ENCODE measurements at regions not wholly inside any gene's neighbourhood (a gene's known extent, or its start where the extent isn't known, plus 50 kb on each side); places are given as distances from the start of the nearest gene placed in this dataset.
A peak's percentile ranks its signal among the peaks of the same experiment; 100 is the strongest.

DNA sequence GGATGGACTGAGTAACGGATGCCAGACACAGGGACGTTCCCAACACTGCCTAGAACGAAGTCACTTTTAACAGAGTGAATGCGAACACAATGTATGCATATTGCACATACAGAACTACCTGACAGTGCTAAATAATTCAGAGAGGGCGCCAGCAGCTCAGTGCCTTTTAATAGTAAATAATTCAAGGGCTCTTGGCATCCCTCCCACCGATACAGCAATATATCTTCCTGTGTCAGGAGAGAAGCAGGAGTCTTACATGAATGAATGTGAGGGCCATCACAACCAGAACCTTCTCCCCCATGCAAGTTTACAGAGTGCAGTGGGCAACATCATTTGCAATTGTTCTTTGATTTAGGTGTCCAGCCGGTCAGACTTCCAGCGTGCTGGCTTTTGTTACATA lies 88.4 kb upstream of the KCNG1 start:
- TF ChIP-seq, protein P1, sequence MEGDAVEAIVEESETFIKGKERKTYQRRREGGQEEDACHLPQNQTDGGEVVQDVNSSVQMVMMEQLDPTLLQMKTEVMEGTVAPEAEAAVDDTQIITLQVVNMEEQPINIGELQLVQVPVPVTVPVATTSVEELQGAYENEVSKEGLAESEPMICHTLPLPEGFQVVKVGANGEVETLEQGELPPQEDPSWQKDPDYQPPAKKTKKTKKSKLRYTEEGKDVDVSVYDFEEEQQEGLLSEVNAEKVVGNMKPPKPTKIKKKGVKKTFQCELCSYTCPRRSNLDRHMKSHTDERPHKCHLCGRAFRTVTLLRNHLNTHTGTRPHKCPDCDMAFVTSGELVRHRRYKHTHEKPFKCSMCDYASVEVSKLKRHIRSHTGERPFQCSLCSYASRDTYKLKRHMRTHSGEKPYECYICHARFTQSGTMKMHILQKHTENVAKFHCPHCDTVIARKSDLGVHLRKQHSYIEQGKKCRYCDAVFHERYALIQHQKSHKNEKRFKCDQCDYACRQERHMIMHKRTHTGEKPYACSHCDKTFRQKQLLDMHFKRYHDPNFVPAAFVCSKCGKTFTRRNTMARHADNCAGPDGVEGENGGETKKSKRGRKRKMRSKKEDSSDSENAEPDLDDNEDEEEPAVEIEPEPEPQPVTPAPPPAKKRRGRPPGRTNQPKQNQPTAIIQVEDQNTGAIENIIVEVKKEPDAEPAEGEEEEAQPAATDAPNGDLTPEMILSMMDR (conservative IDR thresholded peaks at IDR 0.05) = peak; percentile 33

DNA sequence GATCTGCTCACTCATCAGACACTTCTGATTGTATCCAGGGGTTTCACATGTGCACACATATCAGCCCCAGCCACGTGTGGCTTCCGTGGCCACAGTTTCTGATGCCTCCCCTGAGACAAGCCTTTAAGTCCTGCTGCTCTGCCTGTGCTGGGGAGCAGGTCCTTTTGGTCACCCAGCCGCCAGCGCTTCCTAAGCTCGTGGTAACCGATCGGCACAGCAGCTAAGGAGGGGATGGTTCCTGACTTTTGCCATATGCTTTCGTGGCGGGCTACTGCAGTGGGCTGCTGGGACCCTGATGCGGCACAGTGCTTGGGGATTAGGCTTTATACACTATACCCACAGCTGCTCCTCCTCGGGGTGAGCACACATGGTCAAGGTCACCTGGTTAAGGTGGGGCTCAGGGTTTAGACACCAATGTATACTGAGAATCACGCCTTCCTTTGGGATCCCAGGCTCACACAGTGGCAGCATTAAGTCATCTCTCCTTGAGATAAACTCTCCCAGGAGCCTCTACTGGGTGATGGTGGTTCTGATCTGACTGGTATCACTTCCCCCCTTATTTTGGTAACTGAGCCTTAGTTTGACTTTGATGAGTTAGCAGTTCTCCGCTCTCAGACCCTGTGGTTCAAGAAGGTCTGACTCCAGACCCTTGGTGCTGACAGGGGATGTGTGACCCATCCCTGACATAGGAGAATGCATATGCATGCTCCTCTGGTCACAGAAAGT lies 85.9 kb upstream of the KCNG1 start:
- no peak overlapping the region for H3K27ac ChIP-seq
- TF ChIP-seq, protein P1 (conservative IDR thresholded peaks at IDR 0.05) = no peak

More for the DNA sequence above, 88.4 kb upstream of the KCNG1 start:
- H3K27ac ChIP-seq = no peak overlapping the region

DNA sequence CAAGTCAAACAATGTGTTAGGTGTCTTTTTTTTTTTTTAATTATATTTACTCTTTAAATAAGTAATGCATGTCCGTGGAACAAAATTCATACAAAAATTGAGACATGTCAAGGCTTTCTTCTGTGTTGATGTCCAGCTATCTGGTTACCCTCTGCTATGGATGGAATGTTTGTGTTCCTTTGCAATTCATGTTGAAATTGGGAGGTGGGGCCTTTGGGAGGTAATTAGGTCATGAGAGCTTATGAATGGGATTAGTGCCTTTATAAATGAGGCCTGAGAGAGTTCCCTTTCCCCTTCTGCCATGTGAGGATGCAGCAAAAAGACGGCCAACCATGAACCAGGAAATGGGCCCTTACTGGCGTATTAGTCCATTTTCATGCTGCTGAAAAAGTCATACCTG lies 83.1 kb upstream of the KCNG1 start:
- TF ChIP-seq, protein P1 (conservative IDR thresholded peaks at IDR 0.05) = no peak
- no peak overlapping the region for H3K27ac ChIP-seq

DNA sequence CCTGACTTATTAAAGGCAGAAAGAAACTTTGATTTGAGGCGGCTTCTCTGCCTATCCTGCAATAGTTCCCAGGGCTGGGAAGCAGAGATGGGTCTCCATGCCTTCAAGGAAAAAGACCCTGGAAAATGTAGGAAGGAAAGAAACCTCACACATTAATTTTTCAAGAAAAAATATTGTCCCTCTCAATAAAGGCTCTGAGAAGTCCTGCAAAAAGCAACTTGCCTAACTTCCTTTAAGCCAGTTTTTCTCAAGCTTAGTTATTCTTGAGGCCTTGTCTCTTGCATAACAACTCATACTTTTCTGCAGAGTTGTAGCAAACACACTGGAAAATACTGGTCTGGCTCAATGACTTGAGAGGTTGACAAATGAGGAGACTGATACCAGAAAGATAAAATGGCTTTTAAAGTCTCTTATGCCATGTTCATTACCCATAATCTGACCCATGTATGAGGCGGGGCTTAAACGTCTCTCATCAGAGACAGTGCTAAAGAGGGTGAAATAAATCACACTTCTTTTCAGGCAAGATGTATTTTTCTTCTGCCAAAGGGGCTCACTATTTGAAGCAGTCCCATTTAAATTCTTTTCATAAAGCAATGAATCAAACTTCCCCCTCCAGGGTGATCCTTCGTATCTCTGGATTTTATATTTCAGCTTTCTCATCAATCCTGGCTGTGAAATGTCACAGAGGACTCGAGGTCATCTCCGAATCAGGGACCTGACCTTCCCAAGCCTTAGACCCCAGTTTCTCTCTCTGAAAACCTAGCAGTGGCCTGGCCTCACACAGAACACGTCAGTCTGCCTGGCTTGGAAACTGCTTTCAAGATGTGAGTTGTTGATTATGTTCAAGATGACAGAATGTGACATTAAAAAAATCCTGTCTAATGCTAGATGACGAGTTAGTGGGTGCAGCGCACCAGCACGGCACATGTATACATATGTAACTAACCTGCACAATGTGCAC lies 82.3 kb upstream of the KCNG1 start:
- H3K27ac ChIP-seq = no peak overlapping the region
- TF ChIP-seq, protein P1 (conservative IDR thresholded peaks at IDR 0.05) = no peak

DNA sequence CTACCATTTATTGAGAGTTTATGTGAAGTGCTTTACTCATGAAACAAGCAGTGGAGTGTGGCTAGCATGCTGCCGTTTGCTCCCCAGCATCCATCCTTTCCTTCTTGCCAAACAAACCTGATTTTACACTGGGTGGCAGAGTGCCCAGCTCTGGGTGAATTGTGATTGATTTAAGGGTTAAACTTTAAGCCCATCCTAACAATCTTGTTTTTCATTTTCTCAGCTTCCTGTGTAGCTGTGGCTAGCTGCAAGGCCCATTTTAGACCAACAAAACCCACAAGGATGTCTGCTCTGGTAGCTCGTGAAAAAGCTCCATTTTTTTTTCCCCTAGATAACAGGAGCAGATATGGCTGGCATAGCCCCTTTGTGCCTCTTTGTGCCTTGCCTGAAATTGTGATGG lies 77.7 kb upstream of the KCNG1 start:
- H3K27ac ChIP-seq = no peak overlapping the region
- TF ChIP-seq, protein P1 (conservative IDR thresholded peaks at IDR 0.05) = no peak

DNA sequence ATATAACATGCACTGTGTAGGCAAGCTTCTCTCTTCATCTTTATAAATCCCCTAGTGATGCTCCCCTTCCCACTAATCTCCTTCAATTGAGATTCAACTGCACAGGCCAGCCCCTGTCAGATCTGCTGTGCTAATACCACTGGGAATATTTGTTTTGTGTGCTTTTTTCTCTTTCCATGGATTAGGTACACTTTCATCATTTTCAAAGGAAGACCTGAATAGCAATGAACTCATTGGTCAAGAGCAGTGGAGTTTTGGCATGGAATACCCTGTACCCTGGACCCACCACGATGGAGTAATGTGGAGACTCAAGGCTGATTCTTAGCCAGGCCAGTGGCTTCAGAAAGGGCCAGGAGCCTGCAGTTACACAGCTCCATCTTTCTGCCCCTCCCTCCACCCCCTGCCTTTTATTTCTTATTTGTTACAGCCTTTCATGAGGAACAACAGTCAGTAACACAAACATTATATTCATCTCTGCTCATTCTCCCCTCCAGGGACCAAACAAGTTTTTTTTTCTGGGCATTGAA lies 75.4 kb upstream of the KCNG1 start:
- TF ChIP-seq, protein P1 (conservative IDR thresholded peaks at IDR 0.05) = no peak
- H3K27ac ChIP-seq = no peak overlapping the region

All from VCaP (cell line).